ENCODE measurements at regions not wholly inside any gene's neighbourhood (a gene's known extent, or its start where the extent isn't known, plus 50 kb on each side); places are given as distances from the start of the nearest gene placed in this dataset.

GRCh38 chr5:9924614-9925013 lies 294.5 kb upstream of the TAS2R1 start:
- TF ChIP-seq POLR2A (IDR thresholded peaks at IDR 0.05) (no peak), CTCF (IDR thresholded peaks at IDR 0.05) (no peak), EP300 (IDR thresholded peaks at IDR 0.05) (no peak)
